Endothelial cell of umbilical vein (primary cell): ENCODE measurements at regions not wholly inside any gene's neighbourhood (a gene's known extent, or its start where the extent isn't known, plus 50 kb on each side); places are given as distances from the start of the nearest gene placed in this dataset.

ENCODE experiments used
- BruUV-seq: library from RNA; stranded (reverse); fragments of 400-500 nt; replicated peaks from 2 replicates; lab custom pipeline; 2021; lab: Mats Ljungman, UMichigan
- CTCF ChIA-PET: fragments of 300-600, 350-600 bp; sonication (Branson Sonifier 250); formaldehyde crosslinking; loops from one replicate; lab custom pipeline; 2021; ENCODE audit warnings: antibody characterized with exemption, inconsistent platforms; lab: Charles Lee
- POLR2A ChIA-PET: fragments of 300-600, 350-600 bp; sonication (Branson Sonifier 250); formaldehyde crosslinking; loops from one replicate; lab custom pipeline; 2021; ENCODE audit warnings: antibody characterized with exemption, inconsistent platforms; lab: Charles Lee
- DNase-seq: peaks from one replicate; pipeline ENCODE4 v3.0.0-alpha.2; 2011; ENCODE audit warnings: low read depth, low spot score
- FAIRE-seq: peaks from 2 replicates; lab custom pipeline; 2011; peaks lifted over from hg19 to GRCh38; lab: Jason Lieb, UNC
- H2AFZ ChIP-seq: 2 replicates; pipeline ENCODE4 v1.6.0; 2012; ENCODE audit warnings: low read depth, low read length, control low read depth, inconsistent platforms
- H3K27ac ChIP-seq: 2 replicates; pipeline ENCODE4 v1.5.1; 2011; ENCODE audit warnings: low read depth, mild to moderate bottlenecking, control low read depth, low read length, moderate library complexity; ENCODE audit not compliant: insufficient read depth
- H3K27me3 ChIP-seq, 2 experiments: 2 replicates each; pipeline versions ENCODE4 v1.6.0 to v1.6.1; 2011; ENCODE audit warnings: low read length in 2 of 2, mixed read lengths in 1 of 2; ENCODE audit not compliant: control insufficient read depth in 2 of 2, insufficient read depth in 2 of 2
- H3K36me3 ChIP-seq, 2 experiments: 2 replicates in 1 of 2; 3 replicates in 1 of 2; pipeline ENCODE4 v1.5.1; 2011; ENCODE audit warnings: low read length in 2 of 2, mild to moderate bottlenecking in 1 of 2, moderate library complexity in 1 of 2; ENCODE audit not compliant: control insufficient read depth in 2 of 2, insufficient read depth in 2 of 2; ENCODE audit errors: extremely low read depth in 1 of 2
- H3K4me1 ChIP-seq: 3 replicates; pipeline ENCODE4 v1.5.1; 2011; ENCODE audit warnings: mild to moderate bottlenecking, low read length; ENCODE audit not compliant: control insufficient read depth, insufficient read depth; ENCODE audit errors: extremely low read depth
- H3K4me2 ChIP-seq: 2 replicates; pipeline ENCODE4 v1.6.1; 2011; ENCODE audit warnings: low read length, control low read depth, mixed read lengths; ENCODE audit not compliant: insufficient read depth
- H3K4me3 ChIP-seq, 3 experiments: fragments of 200-600 bp in 1 of 3; sonication (generic), shearing (Covaris generic) in 1 of 3; replicated peaks in 1 of 3; 2 replicates each; pipeline ENCODE4 v1.5.1; 2011 to 2016; ENCODE audit warnings: control low read depth in 3 of 3, low read length in 3 of 3, mild to moderate bottlenecking in 2 of 3, inconsistent platforms in 1 of 3, low read depth in 1 of 3, moderate library complexity in 1 of 3; ENCODE audit not compliant: insufficient read depth in 1 of 3
- H3K79me2 ChIP-seq: 2 replicates; pipeline ENCODE4 v1.6.0; 2012; ENCODE audit warnings: low read length, inconsistent platforms; ENCODE audit not compliant: control insufficient read depth, insufficient read depth
- H3K9ac ChIP-seq: replicated peaks from 2 replicates; pipeline ENCODE3; 2011; ENCODE audit warnings: low read length, control low read depth; ENCODE audit not compliant: insufficient read depth; ENCODE audit errors: extremely low read depth
- H3K9me1 ChIP-seq: replicated peaks from 3 replicates; pipeline ENCODE4 v1.6.0; 2011; ENCODE audit warnings: mild to moderate bottlenecking, low read length; ENCODE audit not compliant: control insufficient read depth, insufficient read depth; ENCODE audit errors: extremely low read depth
- H3K9me3 ChIP-seq: replicated peaks from 2 replicates; pipeline ENCODE4 v1.5.1; 2012; ENCODE audit warnings: low read length, inconsistent platforms; ENCODE audit not compliant: control insufficient read depth, insufficient read depth
- H4K20me1 ChIP-seq: replicated peaks from 2 replicates; pipeline ENCODE3; 2011; ENCODE audit warnings: mild to moderate bottlenecking, low read length; ENCODE audit not compliant: control insufficient read depth, insufficient read depth; ENCODE audit errors: extremely low read depth
- CTCF ChIP-seq, 2 donors: IDR thresholded peaks; 1 replicate in 1 of 2; 2 replicates in 1 of 2; pipeline ENCODE4 v1.5.1; 2011; ENCODE audit warnings: low read length in 2 of 2, mild to moderate bottlenecking in 2 of 2, moderate library complexity in 2 of 2, control low read depth in 1 of 2, inconsistent platforms in 1 of 2, low read depth in 1 of 2; ENCODE audit not compliant: insufficient read depth in 1 of 2; ENCODE audit errors: extremely low read depth in 1 of 2
- EZH2 ChIP-seq: IDR thresholded peaks from 2 replicates; pipeline ENCODE4 v1.6.1; 2012; ENCODE audit warnings: borderline replicate concordance, low read depth, mild to moderate bottlenecking, moderate library complexity, low read length, inconsistent platforms; ENCODE audit not compliant: severe bottlenecking
- FOS ChIP-seq: IDR thresholded peaks from 2 replicates; pipeline ENCODE4 v1.6.1; 2011; ENCODE audit warnings: mild to moderate bottlenecking, low read length, moderate library complexity, borderline replicate concordance; ENCODE audit not compliant: insufficient read depth
- GATA2 ChIP-seq: IDR thresholded peaks from 2 replicates; pipeline ENCODE4 v1.7.0; 2011; ENCODE audit warnings: low read depth, mild to moderate bottlenecking, moderate library complexity, mixed read lengths, low read length; ENCODE audit not compliant: insufficient read length, insufficient read depth
- JUN ChIP-seq: IDR thresholded peaks from 2 replicates; pipeline ENCODE4 v1.6.1; 2011; ENCODE audit warnings: borderline replicate concordance, low read depth; ENCODE audit not compliant: insufficient read length, insufficient read depth
- MAX ChIP-seq: IDR thresholded peaks from 2 replicates; pipeline ENCODE4 v1.6.1; 2011; ENCODE audit not compliant: insufficient read depth, insufficient read length
- MYC ChIP-seq: IDR thresholded peaks from one replicate; pipeline ENCODE4 v1.6.1; 2011; ENCODE audit warnings: mild to moderate bottlenecking, low read depth, low read length
- POLR2A ChIP-seq: IDR thresholded peaks from 2 replicates; pipeline ENCODE4 v1.6.1; 2012; ENCODE audit warnings: low read depth, mild to moderate bottlenecking, control low read depth, low read length
- POLR2AphosphoS5 ChIP-seq: IDR thresholded peaks from 2 replicates; pipeline ENCODE4 v1.6.1; 2012; ENCODE audit warnings: low read depth, mild to moderate bottlenecking, control low read depth, low read length, moderate library complexity; ENCODE audit not compliant: insufficient read depth
- dilution Hi-C: fragments of 300-500 bp; cut with MboI; formaldehyde crosslinking; loops from one replicate; pipeline ENCODE4 v1.15.0; 2019; ENCODE audit warnings: low sequenced_read_pairs; ENCODE audit not compliant: extremely low pct_ligation_motif_present
- intact Hi-C: fragments of 100-400 bp; cut with micrococcal nuclease; formaldehyde crosslinking; loops from one replicate; pipeline ENCODE4 v1.10.0; 2022

DNA sequence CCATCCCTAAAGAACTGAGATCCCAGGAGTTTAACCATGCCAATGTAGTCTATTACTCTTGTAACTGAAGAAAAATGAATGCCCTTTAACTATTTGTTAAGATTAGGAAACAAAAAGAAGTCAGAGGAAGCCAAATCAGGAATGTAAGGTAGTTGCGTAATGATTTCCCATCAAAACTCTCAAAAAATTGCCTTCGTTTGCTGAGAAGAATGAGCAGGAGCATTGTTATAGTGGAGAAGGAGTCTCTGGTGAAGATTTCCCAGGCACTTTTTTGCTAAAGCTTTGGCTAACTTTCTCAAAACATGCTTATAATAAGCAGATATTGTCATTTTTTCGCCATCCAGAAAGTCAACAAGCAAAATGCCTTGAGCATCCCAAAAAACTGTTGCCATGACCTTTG, 224.0 kb upstream of the SIX2 start:
- Histone ChIP-seq H3K4me1 (peaks cover 10% of the 10 kb centered on the region), H3K4me2 (no peak overlapping the region), H4K20me1 (no peaks in the 10 kb centered on the region), H3K79me2 (no peaks in the 10 kb centered on the region), H3K27ac (no peak overlapping the region), H3K36me3 (no peaks in the 10 kb centered on the region), H3K4me3 (no peak overlapping the region), H3K9ac (no peak overlapping the region), H3K27me3 (no peaks in the 10 kb centered on the region), H2AFZ (no peak overlapping the region), H3K9me3 (no peaks in the 10 kb centered on the region), H3K9me1 (no peaks in the 10 kb centered on the region)
- DNase-seq: no peak
- ChIA-PET POLR2A (no interaction called here), CTCF (interaction anchor here (0.6 to 1.5 kb wide), 2 partner anchors 13 to 208 kb away, joined by 3 to 5 read pairs; no protein-coding TSS in a partner anchor)
- dilution Hi-C loops (no loop called here), intact Hi-C loops (no loop called here)
- no TSS peak for BruUV-seq
- FAIRE-seq: no peak
- TF ChIP-seq GATA2 (no peak), CTCF (IDR thresholded peaks at IDR 0.05; ENCODE audit: extremely low read depth in 1 of 2, insufficient read depth in 1 of 2, low read depth in 1 of 2, low read length in 2 of 2) (no peak), POLR2AphosphoS5 (no peak), POLR2A (no peak), FOS (no peak), EZH2 (no peak), MYC (no peak), MAX (no peak), JUN (no peak)
